ENCODE measurements at regions not wholly inside any gene's neighbourhood (a gene's known extent, or its start where the extent isn't known, plus 50 kb on each side); places are given as distances from the start of the nearest gene placed in this dataset.

DNA sequence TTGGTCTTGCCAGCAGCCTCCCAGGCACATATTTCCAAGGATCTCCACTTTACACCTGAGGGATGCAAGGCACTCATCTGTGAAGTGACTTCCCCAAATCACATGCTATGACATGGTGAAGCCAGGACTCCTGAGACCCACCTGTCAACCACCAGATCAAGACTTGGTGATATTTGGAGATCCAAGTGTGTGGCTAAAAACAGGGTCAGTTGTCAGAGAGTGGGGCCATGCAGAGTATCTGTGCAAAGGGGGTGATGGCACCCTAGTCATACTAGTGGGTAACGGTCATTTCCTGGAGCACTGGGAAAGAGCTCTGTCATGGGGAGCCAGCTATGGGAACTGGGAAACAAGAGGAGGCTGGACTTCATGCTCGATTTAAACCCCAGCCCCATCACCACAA, 218.4 kb upstream of the IRS2 start:
- Histone ChIP-seq H3K18ac (ENCODE audit: insufficient read length, low read depth, low read length) (no peak overlapping the region), H4K8ac (replicated peaks; ENCODE audit: insufficient read length, low read depth, low read length) (no peak overlapping the region), H2BK20ac (ENCODE audit: low read depth, low read length, poor library complexity, severe bottlenecking) (no peak overlapping the region), H3K9ac (ENCODE audit: extremely low read depth, insufficient read length, low read length) (no peak overlapping the region), H3K9me3 (ENCODE audit: control insufficient read depth, low read depth, low read length) (no peaks in the 10 kb centered on the region), H3K56ac (ENCODE audit: insufficient read length, low read depth, low read length) (no peak overlapping the region), H3K23me2 (ENCODE audit: insufficient read length, low read depth, low read length, poor library complexity, severe bottlenecking) (no peaks in the 10 kb centered on the region), H3K4me1 (ENCODE audit: insufficient read depth, low read length) (no peaks in the 10 kb centered on the region), H3K27me3 (ENCODE audit: insufficient read depth, low read length) (no peaks in the 10 kb centered on the region), H4K5ac (ENCODE audit: insufficient read length, low read depth, low read length) (no peak overlapping the region), H3K79me2 (ENCODE audit: insufficient read depth, low read length) (no peaks in the 10 kb centered on the region), H3K14ac (ENCODE audit: insufficient read depth, low read length) (no peak overlapping the region), H4K20me1 (ENCODE audit: control insufficient read depth, insufficient read depth, insufficient read length) (no peaks in the 10 kb centered on the region), H3K27ac (ENCODE audit: insufficient read length, low read depth, low read length) (no peak overlapping the region), H2BK5ac (ENCODE audit: insufficient read length, low read length) (no peak overlapping the region), H2BK12ac (ENCODE audit: insufficient read length, low read depth, low read length) (no peak overlapping the region), H3K23ac (ENCODE audit: insufficient read length, low read depth, low read length) (no peak overlapping the region), H3K4me2 (ENCODE audit: insufficient read depth, insufficient read length, low read length) (no peak overlapping the region), H2AFZ (ENCODE audit: low read length) (no peak overlapping the region), H3K4ac (ENCODE audit: low read depth, low read length) (no peak overlapping the region), H3K79me1 (ENCODE audit: insufficient read depth, low read depth, low read length, poor library complexity, severe bottlenecking) (no peaks in the 10 kb centered on the region), H3T11ph (ENCODE audit: low read length) (no peak overlapping the region), H2BK15ac (ENCODE audit: low read depth, low read length) (no peak overlapping the region), H4K91ac (ENCODE audit: insufficient read length, low read depth, low read length) (no peak overlapping the region), H2AK5ac (ENCODE audit: insufficient read length, low read length) (no peak overlapping the region), H2BK120ac (ENCODE audit: low read depth, low read length, poor library complexity, severe bottlenecking) (no peak overlapping the region)
- no peak for DNase-seq
- H3K4me3 Mint-ChIP-seq, result no peak overlapping the region
- no peaks in the 10 kb centered on the region for H3K4me1 Mint-ChIP-seq
- WGBS (ENCODE audit: extremely low coverage, insufficient read length, low lambda C conversion rate), result no CpG with 5 or more reads among the region's 2 CpGs
- H3K9me3 Mint-ChIP-seq, result no peaks in the 10 kb centered on the region
- no peaks in the 10 kb centered on the region; the same call in none of the 2 replicates for H3K27me3 Mint-ChIP-seq (ENCODE audit: low read depth)
- no peak overlapping the region for H3K27ac Mint-ChIP-seq
- H3K36me3 Mint-ChIP-seq (ENCODE audit: insufficient read depth in 1 of 3, low read depth in 3 of 3), result no peaks in the 10 kb centered on the region
- TF ChIP-seq, protein P1, sequence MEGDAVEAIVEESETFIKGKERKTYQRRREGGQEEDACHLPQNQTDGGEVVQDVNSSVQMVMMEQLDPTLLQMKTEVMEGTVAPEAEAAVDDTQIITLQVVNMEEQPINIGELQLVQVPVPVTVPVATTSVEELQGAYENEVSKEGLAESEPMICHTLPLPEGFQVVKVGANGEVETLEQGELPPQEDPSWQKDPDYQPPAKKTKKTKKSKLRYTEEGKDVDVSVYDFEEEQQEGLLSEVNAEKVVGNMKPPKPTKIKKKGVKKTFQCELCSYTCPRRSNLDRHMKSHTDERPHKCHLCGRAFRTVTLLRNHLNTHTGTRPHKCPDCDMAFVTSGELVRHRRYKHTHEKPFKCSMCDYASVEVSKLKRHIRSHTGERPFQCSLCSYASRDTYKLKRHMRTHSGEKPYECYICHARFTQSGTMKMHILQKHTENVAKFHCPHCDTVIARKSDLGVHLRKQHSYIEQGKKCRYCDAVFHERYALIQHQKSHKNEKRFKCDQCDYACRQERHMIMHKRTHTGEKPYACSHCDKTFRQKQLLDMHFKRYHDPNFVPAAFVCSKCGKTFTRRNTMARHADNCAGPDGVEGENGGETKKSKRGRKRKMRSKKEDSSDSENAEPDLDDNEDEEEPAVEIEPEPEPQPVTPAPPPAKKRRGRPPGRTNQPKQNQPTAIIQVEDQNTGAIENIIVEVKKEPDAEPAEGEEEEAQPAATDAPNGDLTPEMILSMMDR (conservative IDR thresholded peaks at IDR 0.05), result no peak
